Bronchial epithelial cell (primary cell): ENCODE measurements at regions not wholly inside any gene's neighbourhood (a gene's known extent, or its start where the extent isn't known, plus 50 kb on each side); places are given as distances from the start of the nearest gene placed in this dataset.
"Not testable (repeated sequence)": the region's sequence is repeated elsewhere in the genome, so short reads cannot be mapped to it uniquely, and the experiment has no call there.

Source experiments
- DNase-seq: peaks from one replicate; pipeline ENCODE4 v3.0.0-alpha.2; 2010; ENCODE audit warnings: low read depth
- FAIRE-seq: peaks from 2 replicates; lab custom pipeline; 2011; peaks lifted over from hg19 to GRCh38; lab: Jason Lieb, UNC
- H3K27me3 ChIP-seq: 2 replicates; pipeline ENCODE4 v1.5.1; 2011; ENCODE audit warnings: low read length; ENCODE audit not compliant: control insufficient read depth, insufficient read depth
- H3K36me3 ChIP-seq: 2 replicates; pipeline ENCODE4 v1.5.1; 2011; ENCODE audit warnings: low read length; ENCODE audit not compliant: control insufficient read depth, insufficient read depth
- H3K4me3 ChIP-seq: 2 replicates; pipeline ENCODE4 v1.5.1; 2011; ENCODE audit warnings: mild to moderate bottlenecking, low read depth, low read length, control low read depth
- TF ChIP-seq, protein P1 (sequence below): IDR thresholded peaks from 2 replicates; pipeline ENCODE4 v1.5.1; 2011; ENCODE audit warnings: mild to moderate bottlenecking, moderate library complexity, low read length, control low read depth, inconsistent platforms; ENCODE audit not compliant: insufficient read depth, severe bottlenecking

DNA sequence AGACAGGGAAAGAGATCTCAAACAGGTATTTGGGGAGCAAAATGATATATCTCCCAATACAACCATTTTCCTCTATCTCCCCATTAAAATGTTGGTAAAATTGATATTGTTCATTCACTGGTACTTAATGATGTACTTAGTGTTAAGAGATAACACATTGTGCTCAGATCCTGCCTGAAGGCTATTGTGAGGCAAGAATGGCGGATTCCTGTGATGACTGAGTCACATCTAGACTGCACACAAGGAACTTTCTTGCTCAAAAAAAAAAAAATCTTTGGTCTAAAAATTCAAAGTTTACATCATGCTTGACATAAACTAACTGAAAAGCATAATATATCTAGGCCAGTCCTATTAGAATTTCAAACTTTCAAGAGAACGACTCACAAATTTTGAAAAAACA lies 171.1 kb upstream of the TTC14 start:
- Histone ChIP-seq H3K27me3 (no peaks in the 10 kb centered on the region), H3K4me3 (no peak overlapping the region), H3K36me3 (no peaks in the 10 kb centered on the region)
- FAIRE-seq (no peak), DNase-seq (peak; percentile 86)
- TF ChIP-seq, protein P1, sequence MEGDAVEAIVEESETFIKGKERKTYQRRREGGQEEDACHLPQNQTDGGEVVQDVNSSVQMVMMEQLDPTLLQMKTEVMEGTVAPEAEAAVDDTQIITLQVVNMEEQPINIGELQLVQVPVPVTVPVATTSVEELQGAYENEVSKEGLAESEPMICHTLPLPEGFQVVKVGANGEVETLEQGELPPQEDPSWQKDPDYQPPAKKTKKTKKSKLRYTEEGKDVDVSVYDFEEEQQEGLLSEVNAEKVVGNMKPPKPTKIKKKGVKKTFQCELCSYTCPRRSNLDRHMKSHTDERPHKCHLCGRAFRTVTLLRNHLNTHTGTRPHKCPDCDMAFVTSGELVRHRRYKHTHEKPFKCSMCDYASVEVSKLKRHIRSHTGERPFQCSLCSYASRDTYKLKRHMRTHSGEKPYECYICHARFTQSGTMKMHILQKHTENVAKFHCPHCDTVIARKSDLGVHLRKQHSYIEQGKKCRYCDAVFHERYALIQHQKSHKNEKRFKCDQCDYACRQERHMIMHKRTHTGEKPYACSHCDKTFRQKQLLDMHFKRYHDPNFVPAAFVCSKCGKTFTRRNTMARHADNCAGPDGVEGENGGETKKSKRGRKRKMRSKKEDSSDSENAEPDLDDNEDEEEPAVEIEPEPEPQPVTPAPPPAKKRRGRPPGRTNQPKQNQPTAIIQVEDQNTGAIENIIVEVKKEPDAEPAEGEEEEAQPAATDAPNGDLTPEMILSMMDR: no peak

DNA sequence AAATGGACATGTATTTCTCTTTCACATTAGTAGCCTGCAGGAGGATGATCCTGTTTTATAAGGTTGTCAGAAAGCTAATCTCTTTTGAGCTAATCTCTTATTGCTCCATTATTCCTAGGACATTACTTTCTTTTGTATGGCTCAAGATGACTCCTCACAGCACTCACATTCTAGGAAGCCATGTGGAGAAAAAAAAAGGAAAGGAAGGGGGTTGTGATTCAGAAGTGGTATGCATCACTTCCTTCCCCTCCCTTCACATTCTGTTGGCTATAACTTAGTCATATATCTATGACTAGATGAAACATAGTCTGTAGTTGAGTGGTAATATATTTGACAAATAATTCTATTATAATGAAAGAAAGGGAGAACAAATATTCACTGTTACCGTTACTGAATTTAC lies 168.8 kb upstream of the TTC14 start:
- Histone ChIP-seq H3K4me3 (no peak overlapping the region), H3K36me3 (no peaks in the 10 kb centered on the region), H3K27me3 (no peaks in the 10 kb centered on the region)
- DNase-seq: peak; percentile 99
- TF ChIP-seq, protein P1: no peak
- FAIRE-seq: no peak

DNA sequence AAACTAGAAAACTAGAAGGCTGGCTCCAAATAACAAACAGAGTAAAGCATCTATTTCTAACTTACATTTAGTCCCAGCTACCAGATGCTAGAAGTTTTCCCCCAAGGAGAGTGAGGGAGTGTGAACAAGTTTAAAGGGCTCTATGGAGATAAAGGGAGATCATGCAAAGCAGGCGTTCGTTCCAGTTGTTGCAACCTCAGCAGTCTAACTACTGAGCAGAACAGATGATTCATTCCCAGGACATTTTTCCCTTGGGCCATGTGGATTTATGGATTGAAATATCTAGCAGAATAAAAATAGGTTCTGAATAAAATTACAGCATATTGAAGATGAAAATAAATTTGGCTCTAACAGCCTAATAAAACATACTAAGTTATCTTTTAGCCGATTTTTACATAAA lies 154.8 kb upstream of the TTC14 start:
- no peaks in the 10 kb centered on the region for H3K27me3 ChIP-seq
- no peak for FAIRE-seq
- H3K4me3 ChIP-seq: no peak overlapping the region
- H3K36me3 ChIP-seq: no peaks in the 10 kb centered on the region
- peak; percentile 79 for DNase-seq
- TF ChIP-seq, protein P1: no peak

DNA sequence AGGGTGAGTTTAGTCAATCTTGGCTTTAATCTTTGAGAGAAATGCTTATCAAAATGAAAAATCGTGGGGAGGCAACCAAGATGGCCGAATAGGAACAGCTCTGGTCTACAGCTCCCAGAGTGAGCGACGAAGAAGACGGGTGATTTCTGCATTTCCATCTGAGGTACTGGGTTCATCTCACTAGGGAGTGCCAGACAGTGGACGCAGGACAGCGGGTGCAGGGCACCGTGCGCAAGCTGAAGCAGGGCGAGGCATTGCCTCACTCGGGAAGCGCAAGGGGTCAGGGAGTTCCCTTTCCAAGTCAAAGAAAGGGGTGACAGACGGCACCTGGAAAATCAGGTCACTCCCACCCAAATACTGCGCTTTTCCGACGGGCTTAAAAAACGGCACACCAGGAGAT lies 153.6 kb upstream of the TTC14 start:
- not testable (repeated sequence) for H3K4me3 ChIP-seq, H3K27me3 ChIP-seq, DNase-seq, FAIRE-seq, H3K36me3 ChIP-seq

DNA sequence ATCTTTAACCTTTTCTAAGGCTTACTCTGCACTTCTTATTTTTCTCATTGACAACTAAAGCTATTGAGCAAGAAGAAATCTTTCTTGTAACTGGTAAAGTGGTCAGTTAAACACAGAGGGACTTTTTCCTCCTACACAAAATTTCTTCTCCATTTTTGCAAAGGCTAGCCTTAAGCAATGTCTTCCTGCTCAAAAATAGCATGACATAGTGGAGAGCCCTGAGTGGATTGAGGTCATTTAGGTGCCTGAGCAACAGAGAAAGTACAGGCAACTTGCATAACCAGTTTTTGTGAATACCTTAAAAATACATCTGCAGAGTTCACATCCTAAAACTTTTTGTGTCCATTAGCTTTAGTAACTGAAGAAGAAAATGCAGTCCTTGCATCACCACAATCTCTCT lies 144.7 kb upstream of the TTC14 start:
- FAIRE-seq (no peak), DNase-seq (peak; percentile 72)
- Histone ChIP-seq H3K36me3 (no peaks in the 10 kb centered on the region), H3K4me3 (no peak overlapping the region), H3K27me3 (no peaks in the 10 kb centered on the region)
- TF ChIP-seq, protein P1: no peak

DNA sequence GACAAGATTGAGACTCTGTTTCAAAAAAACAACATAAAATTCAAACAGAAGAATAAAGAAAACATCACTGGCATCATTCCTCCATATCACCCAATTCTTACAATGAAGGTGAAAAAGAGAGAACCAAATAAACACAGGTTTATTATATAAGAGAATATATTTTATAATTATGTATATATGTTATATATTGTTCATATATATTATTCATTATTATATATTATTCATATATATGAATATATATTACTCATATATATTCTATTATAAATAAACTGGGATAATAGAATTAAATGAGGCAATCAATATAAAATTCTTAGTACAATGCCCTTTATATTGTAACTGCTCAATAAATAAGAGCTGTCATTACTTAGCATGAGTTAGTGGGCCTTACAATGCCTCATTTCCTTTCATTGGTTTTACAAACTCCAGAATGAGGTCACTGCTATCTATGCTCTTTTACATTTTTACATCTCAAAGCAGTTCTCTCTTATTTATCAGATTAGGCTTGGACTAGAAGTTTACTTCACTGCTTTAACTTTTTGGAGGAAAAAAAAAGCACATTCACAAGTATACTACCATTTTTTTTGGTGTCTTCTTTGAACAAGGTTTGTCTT lies 135.5 kb upstream of the TTC14 start:
- Histone ChIP-seq H3K27me3 (no peaks in the 10 kb centered on the region), H3K4me3 (no peak overlapping the region), H3K36me3 (no peaks in the 10 kb centered on the region)
- FAIRE-seq (no peak), DNase-seq (peak; percentile 49)
- TF ChIP-seq, protein P1: no peak
